Uterus (tissue), 3 donors: ENCODE measurements at regions not wholly inside any gene's neighbourhood (a gene's known extent, or its start where the extent isn't known, plus 50 kb on each side); places are given as distances from the start of the nearest gene placed in this dataset.

Experiments used
- DNase-seq, 2 donors: peaks; one replicate each; pipeline ENCODE4 v3.0.0-alpha.2; 2019 to 2020
- H3K27ac ChIP-seq, 2 donors: fragments of 200-600 bp; sonication (generic); 1 replicate in 1 of 2; 2 replicates in 1 of 2; pipeline ENCODE4 v1.5.1; 2016 to 2018
- H3K27me3 ChIP-seq, 2 donors: fragments of 200-600 bp; sonication (generic); one replicate each; pipeline ENCODE4 v1.5.1; 2018 to 2019; ENCODE audit warnings: control low read depth in 1 of 2
- H3K36me3 ChIP-seq, 2 donors: fragments of 200-600 bp; sonication (generic); one replicate each; pipeline ENCODE4 v1.5.1; 2019; ENCODE audit warnings: control low read depth in 1 of 2
- H3K4me1 ChIP-seq, 2 donors: fragments of 200-600 bp; sonication (generic); one replicate each; pipeline ENCODE4 v1.5.1; 2018 to 2019; ENCODE audit warnings: control low read depth in 1 of 2
- H3K4me3 ChIP-seq, 2 donors: fragments of 200-600 bp; sonication (generic); 1 replicate in 1 of 2; 2 replicates in 1 of 2; pipeline ENCODE4 v1.5.1; 2018 to 2019; ENCODE audit warnings: mild to moderate bottlenecking in 1 of 2
- H3K9me3 ChIP-seq, 2 donors: fragments of 200-600 bp; sonication (generic); one replicate each; pipeline ENCODE4 v1.5.1; 2019; ENCODE audit warnings: control low read depth in 1 of 2
- CTCF ChIP-seq, 4 experiments: fragments of 200-600 bp in 2 of 4; fragments of 450-650 bp in 2 of 4; sonication (generic) in 2 of 4; IDR thresholded peaks; one replicate each; pipeline ENCODE4 v1.5.1; 2016 to 2019; ENCODE audit warnings: antibody characterized with exemption in 4 of 4, mild to moderate bottlenecking in 2 of 4, moderate library complexity in 1 of 4
- POLR2A ChIP-seq, 2 donors: fragments of 450-650 bp; IDR thresholded peaks; one replicate each; pipeline ENCODE4 v1.6.1; 2016; ENCODE audit warnings: antibody characterized with exemption in 2 of 2, mild to moderate bottlenecking in 1 of 2, moderate library complexity in 1 of 2
- intact Hi-C: fragments of 100-400 bp; cut with DNase I; formaldehyde crosslinking; loops from one replicate; pipeline ENCODE4 v1.15.1; 2023; ENCODE audit warnings: low total_unique reads
- donor health status: DM: yes; HTN: yes; CAD: no.

GRCh38 chr12:98420461-98420860, 94.9 kb upstream of the TMPO start:
- TF ChIP-seq CTCF (IDR thresholded peaks at IDR 0.05) (no peak), POLR2A (IDR thresholded peaks at IDR 0.05) (no peak)
- no peak for DNase-seq
- no peaks in the 10 kb centered on the region for H3K9me3 ChIP-seq
- no peak overlapping the region for H3K4me3 ChIP-seq
- peak overlapping the region in 1 of 2 donors; percentile 60 for H3K27ac ChIP-seq
- H3K36me3 ChIP-seq, result no peaks in the 10 kb centered on the region
- H3K27me3 ChIP-seq, result no peaks in the 10 kb centered on the region
- peaks cover 0 to 5% of the 10 kb centered on the region in 2 donors for H3K4me1 ChIP-seq
- intact Hi-C loops, result loop anchor here (5.0 kb wide), 1 partner anchor 97 kb away; the partner anchor contains the start of gene TMPO

- Histone ChIP-seq H3K36me3 (no peaks in the 10 kb centered on the region), H3K27ac (no peak overlapping the region), H3K4me3 (no peak overlapping the region), H3K27me3 (no peaks in the 10 kb centered on the region), H3K4me1 (peaks cover 0 to 5% of the 10 kb centered on the region in 2 donors), H3K9me3 (no peaks in the 10 kb centered on the region)
- no peak for DNase-seq
- intact Hi-C loops, result loop anchor here (5.0 kb wide), 1 partner anchor 96 kb away; the partner anchor contains the start of gene TMPO
- no peak for TF ChIP-seq CTCF (IDR thresholded peaks at IDR 0.05)
- no peak for TF ChIP-seq POLR2A (IDR thresholded peaks at IDR 0.05)
Measured at GRCh38 chr12:98421316-98421715, 94.1 kb upstream of the TMPO start.

GRCh38 chr12:98422359-98422758, 93.0 kb upstream of the TMPO start:
- H3K4me1 ChIP-seq, result peaks cover 0 to 5% of the 10 kb centered on the region in 2 donors
- H3K27ac ChIP-seq, result no peak overlapping the region
- no peaks in the 10 kb centered on the region for H3K9me3 ChIP-seq
- H3K36me3 ChIP-seq, result no peaks in the 10 kb centered on the region
- TF ChIP-seq POLR2A (IDR thresholded peaks at IDR 0.05) (no peak), CTCF (IDR thresholded peaks at IDR 0.05) (no peak)
- DNase-seq, result no peak
- no peak overlapping the region for H3K4me3 ChIP-seq
- H3K27me3 ChIP-seq, result no peaks in the 10 kb centered on the region
- intact Hi-C loops, result loop anchor here (5.0 kb wide), 1 partner anchor 95 kb away; the partner anchor contains the start of gene TMPO

GRCh38 chr12:98422812-98423211, 92.6 kb upstream of the TMPO start:
- Histone ChIP-seq H3K27me3 (no peaks in the 10 kb centered on the region), H3K4me3 (no peak overlapping the region), H3K4me1 (peaks cover 0 to 5% of the 10 kb centered on the region in 2 donors), H3K36me3 (no peaks in the 10 kb centered on the region), H3K9me3 (no peaks in the 10 kb centered on the region), H3K27ac (no peak overlapping the region)
- DNase-seq, result no peak
- intact Hi-C loops, result loop anchor here (5.0 kb wide), 1 partner anchor 94 kb away; the partner anchor contains the start of gene TMPO
- TF ChIP-seq CTCF (IDR thresholded peaks at IDR 0.05), result no peak
- no peak for TF ChIP-seq POLR2A (IDR thresholded peaks at IDR 0.05)

- Histone ChIP-seq H3K27me3 (no peaks in the 10 kb centered on the region), H3K27ac (no peak overlapping the region), H3K36me3 (no peaks in the 10 kb centered on the region), H3K4me1 (peaks cover 0 to 5% of the 10 kb centered on the region in 2 donors), H3K4me3 (no peak overlapping the region), H3K9me3 (no peaks in the 10 kb centered on the region)
- TF ChIP-seq POLR2A (IDR thresholded peaks at IDR 0.05) (no peak), CTCF (IDR thresholded peaks at IDR 0.05) (no peak)
- no peak for DNase-seq
- intact Hi-C loops, result loop anchor here (5.0 kb wide), 1 partner anchor 93 kb away; the partner anchor contains the start of gene TMPO
Measured at GRCh38 chr12:98423963-98424362, 91.4 kb upstream of the TMPO start.
